HL-60 (cell line): ENCODE measurements at regions not wholly inside any gene's neighbourhood (a gene's known extent, or its start where the extent isn't known, plus 50 kb on each side); places are given as distances from the start of the nearest gene placed in this dataset.

Experiments used
- CTCF ChIP-seq: IDR thresholded peaks from one replicate; pipeline ENCODE4 v1.5.1; 2011; ENCODE audit warnings: low read length, control low read depth, inconsistent platforms; ENCODE audit not compliant: insufficient read depth
- GABPA ChIP-seq: IDR thresholded peaks from 2 replicates; pipeline ENCODE4 v1.6.1; 2012; ENCODE audit warnings: low read depth
- POLR2AphosphoS5 ChIP-seq: IDR thresholded peaks from 2 replicates; pipeline ENCODE4 v1.6.1; 2012; ENCODE audit warnings: low read depth
- REST ChIP-seq: IDR thresholded peaks from 2 replicates; pipeline ENCODE4 v1.6.1; 2012; ENCODE audit warnings: low read depth; ENCODE audit not compliant: insufficient replicate concordance
- SPI1 ChIP-seq: IDR thresholded peaks from 2 replicates; pipeline ENCODE4 v1.6.1; 2012; ENCODE audit warnings: low read depth, mild to moderate bottlenecking, borderline replicate concordance

GRCh38 chr5:125776656-125777139, 646.5 kb upstream of the GRAMD2B start:
- no peak for TF ChIP-seq POLR2AphosphoS5
- no peak for TF ChIP-seq CTCF
- TF ChIP-seq REST = no peak
- no peak for TF ChIP-seq GABPA
- TF ChIP-seq SPI1 = no peak
